ENCODE measurements at regions not wholly inside any gene's neighbourhood (a gene's known extent, or its start where the extent isn't known, plus 50 kb on each side); places are given as distances from the start of the nearest gene placed in this dataset.

DNA sequence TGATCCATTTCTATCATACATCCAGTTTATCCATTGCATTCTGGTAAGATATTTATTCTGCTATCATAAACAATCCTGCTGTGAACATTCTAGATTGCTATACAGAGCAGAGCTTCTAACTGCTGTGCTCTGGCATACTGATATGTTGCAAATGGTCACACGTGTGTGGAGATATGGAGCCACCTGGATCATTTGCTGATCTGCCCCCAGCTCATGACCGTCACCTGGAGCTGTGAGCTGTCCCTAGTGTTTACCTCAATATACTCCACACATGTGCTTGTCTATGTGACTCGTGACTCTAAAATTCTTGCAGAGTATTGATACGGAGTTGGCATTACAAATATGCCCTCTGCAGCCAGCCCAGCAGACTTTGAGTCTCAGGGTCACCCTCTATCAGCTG lies 164.5 kb upstream of the ZFHX3 start:
- Mint-ChIP-seq H3K9me3 (peaks cover 4% of the 10 kb centered on the region), H3K4me1 (no peaks in the 10 kb centered on the region), H3K27me3 (no peaks in the 10 kb centered on the region), H3K36me3 (no peaks in the 10 kb centered on the region), H3K27ac (no peak overlapping the region), H3K4me3 (no peak overlapping the region)
- no peak for ATAC-seq

DNA sequence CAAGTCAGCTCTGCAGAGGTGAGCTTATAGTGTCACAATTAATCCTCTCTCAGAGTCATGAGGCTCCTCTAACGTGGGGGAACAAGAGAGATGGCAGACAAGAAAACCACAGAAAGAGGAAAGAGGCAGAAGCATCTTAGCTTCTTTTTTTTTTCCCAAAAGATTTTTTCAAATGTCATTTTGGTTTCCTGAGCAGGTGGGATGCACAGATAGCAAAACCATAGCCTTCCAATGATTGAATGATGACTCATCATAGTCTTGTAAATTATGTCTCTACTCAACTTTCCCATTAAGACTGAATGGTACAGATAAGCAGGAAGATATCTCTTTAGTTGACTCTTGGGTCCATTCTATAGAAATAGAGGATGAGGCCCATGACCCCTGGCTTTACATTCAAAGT lies 162.8 kb upstream of the ZFHX3 start:
- no peaks in the 10 kb centered on the region for H3K4me1 Mint-ChIP-seq
- peaks cover 2% of the 10 kb centered on the region for H3K27me3 Mint-ChIP-seq
- H3K4me3 Mint-ChIP-seq: no peak overlapping the region
- H3K9me3 Mint-ChIP-seq: peaks cover under 1% of the 10 kb centered on the region
- H3K36me3 Mint-ChIP-seq: no peaks in the 10 kb centered on the region
- no peak overlapping the region for H3K27ac Mint-ChIP-seq
- no peak for ATAC-seq

DNA sequence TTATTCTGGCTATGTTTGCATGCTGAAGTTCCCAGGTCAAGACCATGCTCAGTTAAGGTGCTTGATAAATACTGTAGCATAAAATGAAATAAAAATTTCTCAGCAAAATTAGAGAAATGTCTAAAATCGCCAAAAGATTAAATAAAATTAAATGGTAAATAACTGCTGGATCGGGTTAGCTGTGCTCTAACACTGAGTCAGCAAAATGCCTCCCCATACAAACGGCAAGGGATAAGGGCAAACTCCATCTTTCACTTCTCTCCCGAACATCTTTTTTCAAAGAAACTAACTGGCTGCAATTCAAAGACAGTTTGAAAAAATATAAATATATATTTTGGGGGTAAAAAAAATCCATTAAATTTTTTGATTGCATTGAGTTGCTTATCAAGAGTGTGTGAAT lies 162.2 kb upstream of the ZFHX3 start:
- Mint-ChIP-seq H3K4me1 (no peaks in the 10 kb centered on the region), H3K4me3 (no peak overlapping the region), H3K27ac (no peak overlapping the region), H3K9me3 (no peaks in the 10 kb centered on the region), H3K27me3 (peaks cover 8% of the 10 kb centered on the region), H3K36me3 (no peaks in the 10 kb centered on the region)
- no peak for ATAC-seq

- Mint-ChIP-seq H3K36me3 (no peaks in the 10 kb centered on the region), H3K4me3 (no peak overlapping the region), H3K27me3 (peaks cover 9% of the 10 kb centered on the region), H3K4me1 (no peaks in the 10 kb centered on the region), H3K27ac (no peak overlapping the region), H3K9me3 (no peaks in the 10 kb centered on the region)
- ATAC-seq: no peak
Observed at GRCh38 chr16:73209190-73209589, 161.3 kb upstream of the ZFHX3 start.

GRCh38 chr16:73206151-73206707 lies 158.3 kb upstream of the ZFHX3 start:
- H3K4me3 Mint-ChIP-seq: no peak overlapping the region
- H3K4me1 Mint-ChIP-seq: no peaks in the 10 kb centered on the region
- peaks cover 21% of the 10 kb centered on the region for H3K27me3 Mint-ChIP-seq
- ATAC-seq: no peak
- H3K27ac Mint-ChIP-seq: no peak overlapping the region
- no peaks in the 10 kb centered on the region for H3K36me3 Mint-ChIP-seq
- H3K9me3 Mint-ChIP-seq: no peaks in the 10 kb centered on the region

DNA sequence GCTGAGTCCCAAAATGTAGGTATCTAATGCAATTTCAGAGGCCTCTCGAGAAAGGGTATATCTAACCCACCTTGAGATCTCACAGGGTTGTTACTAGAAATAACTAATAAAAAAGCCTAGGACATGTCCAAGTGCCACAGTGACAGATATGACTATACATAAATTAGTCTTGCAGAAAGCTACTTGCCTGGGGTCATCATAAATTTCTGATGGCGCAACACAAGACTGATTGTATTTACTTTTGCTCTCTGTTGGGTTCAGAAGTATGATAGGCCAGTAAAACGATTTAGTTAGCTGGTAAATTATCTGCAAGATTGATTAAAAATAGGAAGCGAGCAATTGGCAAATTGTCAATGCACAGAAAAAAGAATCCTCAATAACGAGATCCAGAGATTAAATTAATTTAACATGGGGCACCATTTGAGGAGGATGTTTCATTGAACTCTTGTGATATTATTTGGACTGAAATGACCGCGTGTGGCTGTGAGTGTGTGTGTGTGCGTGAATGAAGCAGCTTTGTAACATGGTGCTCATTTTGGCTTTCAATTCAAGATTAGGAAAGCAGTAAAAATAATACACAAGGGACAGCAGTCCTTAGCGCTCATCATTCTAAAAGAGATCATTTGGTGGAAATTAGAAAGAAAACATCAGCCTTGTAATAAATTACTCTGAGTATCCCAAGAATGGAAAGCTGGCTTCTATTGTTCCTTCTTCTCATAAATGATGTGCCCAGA lies 157.4 kb upstream of the ZFHX3 start:
- Mint-ChIP-seq H3K4me3 (no peak overlapping the region), H3K9me3 (no peaks in the 10 kb centered on the region), H3K27ac (no peak overlapping the region), H3K4me1 (no peaks in the 10 kb centered on the region), H3K36me3 (no peaks in the 10 kb centered on the region), H3K27me3 (peaks cover 21% of the 10 kb centered on the region)
- ATAC-seq: no peak

DNA sequence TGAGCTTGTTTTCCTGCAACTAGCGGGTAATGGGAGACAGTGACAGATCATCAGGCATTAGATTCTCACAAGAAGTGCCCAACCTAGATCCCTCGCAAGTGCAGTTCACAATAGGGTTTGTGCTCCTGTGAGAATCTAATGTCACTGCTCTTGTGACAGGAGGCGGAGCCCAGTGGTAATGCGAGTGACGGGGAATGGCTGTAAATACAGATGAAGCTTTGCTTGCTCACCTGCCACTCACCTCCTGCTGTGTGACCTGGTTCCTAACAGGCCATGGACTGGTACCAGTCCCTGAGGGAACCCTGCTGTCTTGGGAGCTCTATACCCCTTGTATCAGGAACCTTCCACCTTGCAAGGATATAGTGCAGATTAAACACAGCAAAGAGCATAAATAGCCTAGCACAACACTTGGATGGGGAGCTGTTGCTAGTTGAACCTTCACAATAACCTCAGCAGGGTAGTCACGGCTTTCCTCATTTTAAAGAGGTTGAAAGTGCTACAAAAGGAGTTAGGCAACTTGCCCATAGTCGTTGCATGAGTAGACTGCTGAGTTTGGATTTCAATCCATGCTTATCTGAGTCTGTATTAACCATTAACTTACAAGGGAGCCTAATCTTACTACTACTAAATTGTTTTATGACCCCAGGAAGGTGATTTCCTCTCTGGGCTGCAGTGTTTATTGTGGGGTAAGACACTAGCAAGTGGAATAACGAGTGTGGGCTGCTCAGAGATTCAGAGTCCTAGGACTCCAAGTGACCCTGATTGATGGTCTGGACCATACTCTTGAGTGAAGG lies 156.6 kb upstream of the ZFHX3 start:
- H3K4me3 Mint-ChIP-seq: no peak overlapping the region
- ATAC-seq: no peak
- no peaks in the 10 kb centered on the region for H3K9me3 Mint-ChIP-seq
- no peaks in the 10 kb centered on the region for H3K4me1 Mint-ChIP-seq
- no peaks in the 10 kb centered on the region for H3K36me3 Mint-ChIP-seq
- H3K27ac Mint-ChIP-seq: no peak overlapping the region
- H3K27me3 Mint-ChIP-seq: peaks cover 21% of the 10 kb centered on the region

DNA sequence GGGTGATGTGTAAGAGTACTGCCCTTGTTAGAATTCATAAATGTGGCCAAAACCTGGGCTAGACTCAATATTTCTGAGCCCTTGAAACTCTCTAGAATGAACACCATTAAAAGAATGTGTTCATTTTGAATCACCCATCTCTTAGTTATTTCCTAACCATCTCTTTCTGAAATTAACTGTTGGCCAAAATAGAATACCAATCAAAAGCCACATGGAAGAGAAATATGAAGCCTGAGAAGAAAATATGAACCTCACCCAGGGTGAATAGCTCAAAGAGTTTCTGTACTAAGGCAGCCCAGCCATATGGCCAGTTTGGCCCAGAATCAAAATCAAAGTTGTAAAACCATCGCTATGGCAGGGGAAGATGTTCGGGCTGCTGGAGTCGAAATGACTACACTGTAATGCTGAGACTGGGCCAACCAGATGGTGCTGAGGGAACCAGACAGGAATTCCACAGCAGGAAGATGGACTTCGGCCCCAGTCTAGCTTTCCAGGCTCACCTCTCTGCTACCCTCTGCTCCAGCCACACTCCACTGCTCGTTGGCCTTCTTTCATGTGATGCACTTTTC lies 154.3 kb upstream of the ZFHX3 start:
- no peak overlapping the region for H3K27ac Mint-ChIP-seq
- no peaks in the 10 kb centered on the region for H3K4me1 Mint-ChIP-seq
- H3K27me3 Mint-ChIP-seq: peaks cover 21% of the 10 kb centered on the region
- no peaks in the 10 kb centered on the region for H3K9me3 Mint-ChIP-seq
- no peak for ATAC-seq
- H3K36me3 Mint-ChIP-seq: no peaks in the 10 kb centered on the region
- no peak overlapping the region for H3K4me3 Mint-ChIP-seq

- H3K27me3 Mint-ChIP-seq: peaks cover 12% of the 10 kb centered on the region
- H3K36me3 Mint-ChIP-seq: no peaks in the 10 kb centered on the region
- H3K27ac Mint-ChIP-seq: no peak overlapping the region
- no peak overlapping the region for H3K4me3 Mint-ChIP-seq
- no peaks in the 10 kb centered on the region for H3K4me1 Mint-ChIP-seq
- ATAC-seq: no peak
- H3K9me3 Mint-ChIP-seq: no peaks in the 10 kb centered on the region
Observed at GRCh38 chr16:73199214-73199613, 151.3 kb upstream of the ZFHX3 start.

- no peak overlapping the region for H3K27ac Mint-ChIP-seq
- H3K27me3 Mint-ChIP-seq: peaks cover 12% of the 10 kb centered on the region
- ATAC-seq: no peak
- H3K4me1 Mint-ChIP-seq: no peaks in the 10 kb centered on the region
- no peaks in the 10 kb centered on the region for H3K9me3 Mint-ChIP-seq
- H3K4me3 Mint-ChIP-seq: no peak overlapping the region
- H3K36me3 Mint-ChIP-seq: no peaks in the 10 kb centered on the region
Observed at GRCh38 chr16:73198481-73198880, 150.6 kb upstream of the ZFHX3 start.

DNA sequence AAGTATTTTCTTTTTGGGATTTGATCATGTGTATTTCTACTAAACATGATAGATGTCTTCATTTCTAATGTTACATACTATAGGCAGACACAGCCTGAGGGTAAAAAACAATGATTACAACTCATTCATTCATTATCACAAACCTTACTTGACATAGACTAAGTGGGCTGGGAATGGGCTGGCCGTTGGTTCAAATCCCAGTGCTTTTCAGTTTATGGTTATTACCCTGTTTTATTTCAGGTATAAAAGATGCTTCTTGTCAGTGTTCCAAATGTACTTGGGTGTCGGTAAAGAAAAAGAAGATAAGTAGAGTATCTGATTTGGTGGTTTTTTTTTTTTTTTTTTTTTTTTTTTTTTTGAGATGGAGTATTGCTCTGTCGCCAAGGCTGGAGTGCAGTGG lies 149.7 kb upstream of the ZFHX3 start:
- no peak overlapping the region for H3K27ac Mint-ChIP-seq
- H3K9me3 Mint-ChIP-seq: no peaks in the 10 kb centered on the region
- ATAC-seq: no peak
- H3K4me3 Mint-ChIP-seq: no peak overlapping the region
- peaks cover 5% of the 10 kb centered on the region for H3K27me3 Mint-ChIP-seq
- no peaks in the 10 kb centered on the region for H3K4me1 Mint-ChIP-seq
- no peaks in the 10 kb centered on the region for H3K36me3 Mint-ChIP-seq

GRCh38 chr16:73196670-73197069 lies 148.7 kb upstream of the ZFHX3 start:
- Mint-ChIP-seq H3K4me3 (no peak overlapping the region), H3K9me3 (no peaks in the 10 kb centered on the region), H3K27me3 (peaks cover 11% of the 10 kb centered on the region), H3K36me3 (no peaks in the 10 kb centered on the region), H3K27ac (no peak overlapping the region), H3K4me1 (peaks cover 1% of the 10 kb centered on the region)
- ATAC-seq: peak; percentile 64

- H3K27ac Mint-ChIP-seq: no peak overlapping the region
- H3K9me3 Mint-ChIP-seq: no peaks in the 10 kb centered on the region
- no peaks in the 10 kb centered on the region for H3K36me3 Mint-ChIP-seq
- H3K4me1 Mint-ChIP-seq: peaks cover 6% of the 10 kb centered on the region
- H3K27me3 Mint-ChIP-seq: peaks cover 15% of the 10 kb centered on the region
- peak; percentile 52 for ATAC-seq
- no peak overlapping the region for H3K4me3 Mint-ChIP-seq
Observed at GRCh38 chr16:73193464-73193863, 145.5 kb upstream of the ZFHX3 start.

GRCh38 chr16:73192232-73192894 lies 144.4 kb upstream of the ZFHX3 start:
- H3K4me1 Mint-ChIP-seq: peaks cover 6% of the 10 kb centered on the region
- H3K36me3 Mint-ChIP-seq: no peaks in the 10 kb centered on the region
- peaks cover 15% of the 10 kb centered on the region for H3K27me3 Mint-ChIP-seq
- no peak overlapping the region for H3K4me3 Mint-ChIP-seq
- no peaks in the 10 kb centered on the region for H3K9me3 Mint-ChIP-seq
- ATAC-seq: no peak
- no peak overlapping the region for H3K27ac Mint-ChIP-seq

DNA sequence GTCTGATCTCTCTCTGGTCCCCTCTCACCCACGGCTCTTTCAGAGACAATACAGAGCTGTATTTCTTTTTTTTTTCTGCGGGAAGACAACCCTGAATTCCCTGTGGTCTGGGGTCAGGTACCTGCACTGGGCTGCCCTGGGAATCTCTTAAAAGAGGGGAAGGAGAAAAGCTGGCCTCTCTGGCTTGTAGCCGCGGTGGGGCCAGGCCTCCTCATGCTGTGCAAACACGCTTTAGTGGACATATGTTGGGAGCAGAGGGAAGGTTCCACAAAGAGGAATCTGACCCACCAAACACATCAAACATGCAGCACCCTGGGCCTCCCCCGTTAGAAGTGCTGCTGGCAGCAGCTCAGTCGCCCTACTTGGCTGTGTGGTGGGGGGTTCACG lies 143.7 kb upstream of the ZFHX3 start:
- Mint-ChIP-seq H3K4me1 (peaks cover 6% of the 10 kb centered on the region), H3K27ac (peak overlapping the region; percentile 53), H3K9me3 (no peaks in the 10 kb centered on the region), H3K27me3 (peaks cover 15% of the 10 kb centered on the region), H3K4me3 (no peak overlapping the region), H3K36me3 (no peaks in the 10 kb centered on the region)
- ATAC-seq: no peak

Measured in stimulated activated memory B cell treated with anti-CD40 and anti-IgM and Interleukin-4, amounts not matched to agents 10 μg/mL and 1 μg/mL and 100 μg/mL, for 72 hours (primary cell).